GM10248 (cell line): ENCODE measurements at regions not wholly inside any gene's neighbourhood (a gene's known extent, or its start where the extent isn't known, plus 50 kb on each side); places are given as distances from the start of the nearest gene placed in this dataset.

ENCODE experiments used
- CTCF ChIA-PET: fragments of 300-600 bp; sonication (Branson Sonifier 250); formaldehyde crosslinking; extraction: SDS; loops from one replicate; lab custom pipeline; 2021; ENCODE audit warnings: antibody characterized with exemption; lab: Yijun Ruan, JAX
- POLR2A ChIA-PET: fragments of 350-650 bp; sonication (Branson Sonifier 250); formaldehyde crosslinking; extraction: SDS; loops from one replicate; lab custom pipeline; 2020; ENCODE audit warnings: antibody characterized with exemption; lab: Yijun Ruan, JAX
- DNase-seq: peaks from one replicate; pipeline ENCODE4 v3.0.0; 2012; ENCODE audit errors: extremely low spot score
- CTCF ChIP-seq: IDR thresholded peaks from 2 replicates; pipeline ENCODE4 v1.5.1; 2012; ENCODE audit warnings: mild to moderate bottlenecking, low read depth; ENCODE audit errors: extremely low read depth, missing control alignments, control extremely low read depth

GRCh38 chr10:65611592-65611991 lies 1314.2 kb upstream of the LRRTM3 start:
- POLR2A ChIA-PET, result no interaction called here
- DNase-seq, result no peak
- no peak for TF ChIP-seq CTCF
- CTCF ChIA-PET, result interaction anchor here (0.8 to 1.2 kb wide), 2 partner anchors 10 to 12 kb away, joined by 3 read pairs; no protein-coding TSS in a partner anchor

- ChIA-PET CTCF (interaction anchor here (1.3 kb wide), 1 partner anchor 14 kb away, joined by 3 read pairs; no protein-coding TSS in a partner anchor), POLR2A (no interaction called here)
- DNase-seq, result no peak
- TF ChIP-seq CTCF, result no peak
Observed at GRCh38 chr10:65614956-65615565, 1310.8 kb upstream of the LRRTM3 start.

GRCh38 chr10:65618126-65618525 lies 1307.7 kb upstream of the LRRTM3 start:
- no peak for DNase-seq
- ChIA-PET POLR2A (no interaction called here), CTCF (no interaction called here)
- TF ChIP-seq CTCF, result no peak

- ChIA-PET CTCF (no interaction called here), POLR2A (no interaction called here)
- DNase-seq, result no peak
- no peak for TF ChIP-seq CTCF
Observed at GRCh38 chr10:65620404-65621048, 1305.3 kb upstream of the LRRTM3 start.

- no peak for TF ChIP-seq CTCF
- no peak for DNase-seq
- ChIA-PET CTCF (interaction anchor here (1.3 to 1.4 kb wide), 2 partner anchors 9 to 11 kb away, joined by 3 to 4 read pairs; no protein-coding TSS in a partner anchor), POLR2A (no interaction called here)
Observed at GRCh38 chr10:65622608-65623007, 1303.2 kb upstream of the LRRTM3 start.

- ChIA-PET POLR2A (no interaction called here), CTCF (interaction anchor here (0.9 to 1.0 kb wide), 2 partner anchors 9 to 13 kb away, joined by 3 read pairs; no protein-coding TSS in a partner anchor)
- no peak for DNase-seq
- no peak for TF ChIP-seq CTCF
Observed at GRCh38 chr10:65628493-65629139, 1297.2 kb upstream of the LRRTM3 start.
